Suprapubic skin (tissue), 4 donors: ENCODE measurements at regions not wholly inside any gene's neighbourhood (a gene's known extent, or its start where the extent isn't known, plus 50 kb on each side); places are given as distances from the start of the nearest gene placed in this dataset.

ENCODE experiments used
- EP300 ChIP-seq: sonication (generic); formaldehyde crosslinking; IDR thresholded peaks from one replicate; pipeline ENCODE4 v1.6.1; 2017; ENCODE audit warnings: antibody characterized with exemption
- POLR2A ChIP-seq, 2 donors: fragments of 450-650 bp; IDR thresholded peaks; one replicate each; pipeline ENCODE4 v1.6.1; 2017; ENCODE audit warnings: antibody characterized with exemption in 2 of 2, mild to moderate bottlenecking in 2 of 2, moderate library complexity in 2 of 2
- POLR2AphosphoS5 ChIP-seq, 3 donors: sonication (generic); formaldehyde crosslinking; IDR thresholded peaks; one replicate each; pipeline ENCODE4 v1.6.1; 2017; ENCODE audit warnings: antibody characterized with exemption in 3 of 3
- TF ChIP-seq, protein P1 (sequence below), 2 donors: fragments of 200-600 bp in 1 of 2; fragments of 450-650 bp in 1 of 2; sonication (generic) in 1 of 2; IDR thresholded peaks; one replicate each; pipeline ENCODE4 v1.5.1; 2016 to 2019; ENCODE audit warnings: antibody characterized with exemption in 2 of 2, mild to moderate bottlenecking in 1 of 2, moderate library complexity in 1 of 2

DNA sequence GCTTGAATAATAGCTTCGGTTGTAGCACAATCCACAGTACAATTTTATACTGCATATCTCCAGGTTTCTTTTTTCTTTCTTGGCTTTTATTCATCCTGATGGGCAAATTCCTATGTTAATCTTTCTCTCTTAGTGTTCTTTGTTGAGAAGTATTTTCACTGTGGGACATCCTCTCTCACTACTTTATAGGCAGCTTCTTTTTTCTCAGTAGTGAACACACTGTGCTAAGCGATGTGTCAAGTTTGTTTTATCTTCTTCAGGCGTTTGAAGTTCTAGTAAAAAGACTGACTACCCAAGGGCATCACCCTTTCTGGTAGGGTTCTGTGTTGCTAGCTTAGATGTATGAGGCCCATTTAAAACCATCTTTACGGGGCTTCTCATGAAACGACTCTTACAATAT is 182.1 kb downstream of the FAM170A start:
- TF ChIP-seq, protein P1, sequence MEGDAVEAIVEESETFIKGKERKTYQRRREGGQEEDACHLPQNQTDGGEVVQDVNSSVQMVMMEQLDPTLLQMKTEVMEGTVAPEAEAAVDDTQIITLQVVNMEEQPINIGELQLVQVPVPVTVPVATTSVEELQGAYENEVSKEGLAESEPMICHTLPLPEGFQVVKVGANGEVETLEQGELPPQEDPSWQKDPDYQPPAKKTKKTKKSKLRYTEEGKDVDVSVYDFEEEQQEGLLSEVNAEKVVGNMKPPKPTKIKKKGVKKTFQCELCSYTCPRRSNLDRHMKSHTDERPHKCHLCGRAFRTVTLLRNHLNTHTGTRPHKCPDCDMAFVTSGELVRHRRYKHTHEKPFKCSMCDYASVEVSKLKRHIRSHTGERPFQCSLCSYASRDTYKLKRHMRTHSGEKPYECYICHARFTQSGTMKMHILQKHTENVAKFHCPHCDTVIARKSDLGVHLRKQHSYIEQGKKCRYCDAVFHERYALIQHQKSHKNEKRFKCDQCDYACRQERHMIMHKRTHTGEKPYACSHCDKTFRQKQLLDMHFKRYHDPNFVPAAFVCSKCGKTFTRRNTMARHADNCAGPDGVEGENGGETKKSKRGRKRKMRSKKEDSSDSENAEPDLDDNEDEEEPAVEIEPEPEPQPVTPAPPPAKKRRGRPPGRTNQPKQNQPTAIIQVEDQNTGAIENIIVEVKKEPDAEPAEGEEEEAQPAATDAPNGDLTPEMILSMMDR (IDR thresholded peaks at IDR 0.05), result no peak
- no peak for TF ChIP-seq POLR2AphosphoS5 (IDR thresholded peaks at IDR 0.05)
- TF ChIP-seq POLR2A (IDR thresholded peaks at IDR 0.05), result no peak
- TF ChIP-seq EP300, result no peak
